MCF 10A (cell line): ENCODE measurements at regions not wholly inside any gene's neighbourhood (a gene's known extent, or its start where the extent isn't known, plus 50 kb on each side); places are given as distances from the start of the nearest gene placed in this dataset.

Source experiments
- BruUV-seq: library from RNA; stranded (reverse); fragments of 400-500 nt; replicated peaks from 2 replicates; lab custom pipeline; 2021; lab: Mats Ljungman, UMichigan
- CTCF ChIA-PET: fragments of 300-600 bp; sonication (Branson Sonifier 250); formaldehyde crosslinking; extraction: SDS; loops from one replicate; lab custom pipeline; 2021; ENCODE audit warnings: antibody characterized with exemption, inconsistent platforms; lab: Yijun Ruan, JAX
- POLR2A ChIA-PET: fragments of 300-600, 350-650 bp; sonication (Branson Sonifier 250); formaldehyde crosslinking; extraction: SDS; loops from one replicate; lab custom pipeline; 2020; ENCODE audit warnings: antibody characterized with exemption, inconsistent platforms; lab: Yijun Ruan, JAX
- DNase-seq: peaks from one replicate; pipeline ENCODE4 v3.0.0-alpha.2; 2018; ENCODE audit not compliant: unreplicated experiment
- H3K27ac Mint-ChIP-seq: one replicate; pipeline ENCODE4 v1.8.0; 2022; ENCODE audit warnings: mild to moderate bottlenecking, low read depth, mixed read lengths; ENCODE audit not compliant: unreplicated experiment
- H3K27me3 Mint-ChIP-seq: one replicate; pipeline ENCODE4 v1.8.0; 2022; ENCODE audit warnings: mixed read lengths; ENCODE audit not compliant: insufficient read depth, unreplicated experiment
- H3K36me3 Mint-ChIP-seq: one replicate; pipeline ENCODE4 v1.8.0; 2022; ENCODE audit warnings: mild to moderate bottlenecking, moderate library complexity, mixed read lengths; ENCODE audit not compliant: insufficient read depth, unreplicated experiment
- H3K4me1 Mint-ChIP-seq: one replicate; pipeline ENCODE4 v1.8.0; 2022; ENCODE audit warnings: mixed read lengths; ENCODE audit not compliant: insufficient read depth, unreplicated experiment
- H3K4me3 Mint-ChIP-seq: one replicate; pipeline ENCODE4 v1.8.0; 2022; ENCODE audit warnings: mild to moderate bottlenecking, moderate library complexity, mixed read lengths; ENCODE audit not compliant: unreplicated experiment
- H3K9me3 Mint-ChIP-seq: one replicate; pipeline ENCODE4 v1.8.0; 2022; ENCODE audit warnings: mixed read lengths; ENCODE audit not compliant: unreplicated experiment
- CTCF ChIP-seq: fragments of 200-600 bp; IDR thresholded peaks from one replicate; pipeline ENCODE4 v1.8.0; 2022; ENCODE audit warnings: antibody characterized with exemption, mild to moderate bottlenecking; ENCODE audit not compliant: unreplicated experiment
- intact Hi-C: fragments of 100-400 bp; cut with micrococcal nuclease; formaldehyde crosslinking; loops from 2 replicates; pipeline ENCODE4 v1.14.1; 2022

DNA sequence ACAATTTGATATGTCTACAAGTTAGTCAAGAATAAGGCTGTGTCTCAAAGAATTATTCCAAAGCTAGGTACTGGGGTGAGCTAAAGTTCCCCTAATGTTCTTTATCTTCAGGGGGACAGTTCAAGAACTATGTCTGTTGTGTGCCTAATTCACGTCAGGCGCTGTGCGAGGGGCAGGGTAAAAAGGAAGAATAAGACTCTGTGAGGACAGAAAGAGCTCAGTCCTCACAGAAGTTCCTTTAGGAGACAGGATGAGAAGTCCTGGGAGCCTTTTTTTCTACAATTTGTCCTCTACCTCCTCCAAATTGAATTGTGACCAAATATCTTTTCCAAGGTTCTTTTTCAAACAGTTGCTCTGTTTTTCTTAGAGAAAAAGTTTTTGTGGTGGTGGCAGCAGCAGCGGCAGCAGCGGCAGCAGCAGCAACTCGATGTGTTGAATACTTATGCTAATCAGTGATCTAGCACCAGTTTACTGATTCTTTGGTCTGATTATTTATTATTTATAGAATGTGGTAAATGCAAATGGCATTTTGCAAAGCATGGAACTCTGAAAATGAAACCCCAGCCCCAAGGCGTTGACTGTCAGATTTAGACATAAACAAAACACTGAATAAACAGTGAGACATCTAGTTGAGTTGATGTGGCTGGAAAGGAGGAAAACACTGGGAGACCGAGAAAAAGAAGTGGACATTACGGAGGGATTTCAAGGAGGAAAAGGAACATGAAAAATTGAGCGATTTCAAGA is 88.6 kb downstream of the GTPBP8 start:
- Mint-ChIP-seq H3K27ac (no peak overlapping the region), H3K27me3 (no peaks in the 10 kb centered on the region), H3K9me3 (no peaks in the 10 kb centered on the region), H3K36me3 (no peaks in the 10 kb centered on the region), H3K4me3 (no peak overlapping the region), H3K4me1 (peaks cover 6% of the 10 kb centered on the region)
- no peak for DNase-seq
- ChIA-PET POLR2A (interaction anchor here (0.7 kb wide), 1 partner anchor 359 kb away, joined by 3 read pairs; no protein-coding TSS in a partner anchor), CTCF (interaction anchor here (1.2 kb wide), 1 partner anchor 9 kb away, joined by 3 read pairs; no protein-coding TSS in a partner anchor)
- intact Hi-C loops: no loop called here
- no peak for TF ChIP-seq CTCF
- no TSS peak for BruUV-seq

DNA sequence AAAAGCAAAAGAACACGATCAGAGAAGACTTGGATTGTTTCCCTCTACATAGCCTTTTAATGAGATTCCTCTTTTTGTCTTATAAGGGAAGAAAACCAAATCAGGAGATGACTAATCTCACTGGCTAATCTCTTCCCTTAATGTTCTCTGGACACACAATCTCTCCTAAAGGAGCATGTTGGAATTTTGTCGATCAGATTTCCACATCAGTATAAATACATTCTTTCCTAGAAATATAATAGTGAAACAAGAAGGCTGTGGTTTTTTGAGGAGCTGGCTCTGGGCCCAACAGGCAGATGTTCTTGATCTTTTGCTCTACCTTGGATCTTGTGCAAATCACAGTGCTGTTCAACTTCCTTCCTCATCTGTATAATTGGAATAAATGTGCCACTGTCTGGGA is 94.0 kb downstream of the GTPBP8 start:
- no peak for TF ChIP-seq CTCF
- ChIA-PET CTCF (interaction anchor here (0.7 to 1.0 kb wide), 3 partner anchors 16 to 409 kb away, joined by 3 to 4 read pairs (median 3); no protein-coding TSS in a partner anchor), POLR2A (interaction anchor here (0.6 to 0.7 kb wide), 2 partner anchors 12 to 134 kb away, joined by 3 read pairs; no protein-coding TSS in a partner anchor)
- Mint-ChIP-seq H3K4me1 (peaks cover 22% of the 10 kb centered on the region), H3K27ac (no peak overlapping the region), H3K27me3 (peaks cover 23% of the 10 kb centered on the region), H3K36me3 (no peaks in the 10 kb centered on the region), H3K4me3 (no peak overlapping the region), H3K9me3 (no peaks in the 10 kb centered on the region)
- no TSS peak for BruUV-seq
- DNase-seq: peak; percentile 66
- intact Hi-C loops: no loop called here

- Mint-ChIP-seq H3K27ac (no peak overlapping the region), H3K9me3 (no peaks in the 10 kb centered on the region), H3K36me3 (no peaks in the 10 kb centered on the region), H3K4me1 (peaks cover 20% of the 10 kb centered on the region), H3K4me3 (no peak overlapping the region), H3K27me3 (peaks cover 43% of the 10 kb centered on the region)
- DNase-seq: no peak
- ChIA-PET POLR2A (interaction anchor here (0.6 kb wide), 1 partner anchor 175 kb away, joined by 3 read pairs; no protein-coding TSS in a partner anchor), CTCF (interaction anchor here (0.6 to 1.0 kb wide), 2 partner anchors 40 to 48 kb away, joined by 3 to 4 read pairs; no protein-coding TSS in a partner anchor)
- intact Hi-C loops: no loop called here
- TF ChIP-seq CTCF: no peak
- BruUV-seq: no TSS peak
Observed at GRCh38 chr3:113086560-113087461, 96.0 kb downstream of the GTPBP8 start.
